Hematopoietic multipotent progenitor cell (in vitro differentiated cells): ENCODE measurements at regions not wholly inside any gene's neighbourhood (a gene's known extent, or its start where the extent isn't known, plus 50 kb on each side); places are given as distances from the start of the nearest gene placed in this dataset.
"Not testable (repeated sequence)": the region's sequence is repeated elsewhere in the genome, so short reads cannot be mapped to it uniquely, and the experiment has no call there.

Source experiments
- DNase-seq, 3 donors: peaks; one replicate each; pipeline ENCODE4 v3.0.0-alpha.2; 2011 to 2015; ENCODE audit warnings: low read depth in 2 of 3, low spot score in 2 of 3

GRCh38 chr3:21966457-21966856 lies 215.4 kb upstream of the ZNF385D start:
- not testable (repeated sequence) for DNase-seq

GRCh38 chr3:21979706-21980105 lies 228.7 kb upstream of the ZNF385D start:
- DNase-seq: no peak

GRCh38 chr3:21989341-21990042 lies 238.5 kb upstream of the ZNF385D start:
- no peak for DNase-seq

- DNase-seq: no peak
These were observed 240.1 kb upstream of the ZNF385D start for GRCh38 chr3:21991061-21991460.

GRCh38 chr3:21995079-21995607 lies 244.1 kb upstream of the ZNF385D start:
- DNase-seq: no peak

DNA sequence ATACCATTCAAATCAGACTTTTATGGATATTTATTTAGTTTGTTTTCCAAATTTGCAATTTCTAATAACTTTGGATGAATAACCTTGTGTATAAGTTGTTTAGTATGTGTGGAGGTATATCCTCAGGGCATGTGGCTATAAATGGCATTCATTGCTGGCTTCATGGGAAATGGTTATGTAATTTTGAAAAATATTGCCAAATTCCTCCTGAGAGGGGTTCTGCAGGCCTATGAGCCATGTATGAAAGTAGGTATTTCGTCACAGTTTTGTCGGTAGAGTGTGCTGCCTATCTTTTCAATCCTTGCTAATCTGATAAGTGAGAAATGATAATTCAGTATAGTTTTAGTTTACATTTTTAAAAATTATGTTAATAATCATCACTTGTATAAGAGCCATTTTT lies 256.4 kb upstream of the ZNF385D start:
- no peak for DNase-seq

DNA sequence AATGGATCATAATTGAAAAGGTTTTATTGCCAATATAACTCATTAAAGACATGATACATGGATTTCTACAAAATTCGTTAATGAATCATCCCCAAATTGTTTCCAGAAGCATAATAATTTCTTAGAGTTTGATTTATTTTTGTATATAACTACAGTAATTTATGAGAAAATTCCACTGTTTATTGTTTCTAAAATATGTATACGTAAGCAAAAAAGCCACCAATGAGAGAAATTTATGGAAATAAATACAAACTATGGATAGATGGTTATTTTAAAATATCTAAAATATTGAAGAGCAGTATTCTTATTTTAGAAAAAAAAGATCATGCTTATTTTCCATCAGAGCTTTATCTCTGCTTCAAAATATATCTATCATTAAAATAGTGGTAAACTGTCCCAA lies 260.0 kb upstream of the ZNF385D start:
- no peak for DNase-seq

DNA sequence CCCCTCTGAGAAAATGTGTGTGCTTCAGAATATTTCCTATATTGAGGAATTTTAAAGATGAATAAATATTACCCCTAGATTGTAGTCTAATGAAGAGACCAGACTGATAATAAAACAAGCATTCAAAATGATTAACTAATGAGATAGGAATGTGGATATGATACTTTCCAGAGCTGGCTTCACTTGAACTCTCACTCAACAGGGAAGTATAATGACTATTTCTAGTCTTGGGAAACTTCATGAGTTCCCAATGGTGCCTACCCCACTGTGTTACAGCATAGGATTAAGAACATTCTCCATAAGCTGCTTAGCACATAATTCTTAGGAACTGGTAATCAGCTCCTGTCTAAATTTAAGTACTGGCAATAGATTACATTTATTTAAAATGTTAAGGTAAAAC lies 261.5 kb upstream of the ZNF385D start:
- no peak for DNase-seq

DNA sequence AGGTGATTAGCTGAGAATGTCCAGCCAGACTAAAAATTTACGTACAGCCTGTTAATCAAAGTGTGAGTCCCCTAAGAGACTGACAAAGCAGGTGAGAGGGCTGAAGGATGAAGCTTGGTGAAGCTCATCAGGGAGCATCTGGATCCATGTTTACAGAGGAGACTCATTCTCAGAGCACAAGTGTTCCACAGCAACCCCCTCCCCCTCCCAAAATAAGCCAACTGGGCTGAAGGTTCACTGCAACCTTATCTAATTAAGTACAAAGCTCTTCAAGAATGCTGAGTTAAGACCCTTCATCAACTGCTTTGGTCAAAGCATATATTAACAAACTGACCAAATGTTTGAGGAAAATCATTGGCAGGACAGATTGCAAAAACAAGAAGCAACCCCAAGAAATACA lies 262.6 kb upstream of the ZNF385D start:
- no peak for DNase-seq

DNA sequence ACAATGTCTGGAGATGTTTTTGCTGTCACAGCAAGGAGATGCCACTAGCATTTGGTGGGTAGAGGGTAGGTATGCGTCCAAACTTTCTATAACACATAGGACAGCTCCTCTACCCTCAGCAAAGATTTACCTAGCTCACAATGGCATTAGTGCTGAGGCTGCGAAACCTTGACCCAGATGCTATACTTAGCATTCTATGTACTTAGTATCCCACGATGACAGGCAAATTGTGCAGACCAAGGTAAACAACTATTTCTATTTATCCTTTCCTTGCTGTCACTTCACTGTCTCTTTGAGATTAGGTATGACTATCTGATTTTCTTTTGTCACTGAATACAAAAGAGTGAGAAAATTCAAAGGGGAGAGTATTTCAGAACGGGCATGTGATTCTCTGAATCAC lies 265.2 kb upstream of the ZNF385D start:
- no peak for DNase-seq

- DNase-seq: not testable (repeated sequence)
These were observed 273.6 kb upstream of the ZNF385D start for GRCh38 chr3:22024638-22025037.

- no peak for DNase-seq
These were observed 278.5 kb upstream of the ZNF385D start for GRCh38 chr3:22029480-22029879.

- no peak for DNase-seq
These were observed 288.2 kb upstream of the ZNF385D start for GRCh38 chr3:22039161-22039560.

- no peak for DNase-seq
These were observed 289.1 kb upstream of the ZNF385D start for GRCh38 chr3:22040150-22040549.

DNA sequence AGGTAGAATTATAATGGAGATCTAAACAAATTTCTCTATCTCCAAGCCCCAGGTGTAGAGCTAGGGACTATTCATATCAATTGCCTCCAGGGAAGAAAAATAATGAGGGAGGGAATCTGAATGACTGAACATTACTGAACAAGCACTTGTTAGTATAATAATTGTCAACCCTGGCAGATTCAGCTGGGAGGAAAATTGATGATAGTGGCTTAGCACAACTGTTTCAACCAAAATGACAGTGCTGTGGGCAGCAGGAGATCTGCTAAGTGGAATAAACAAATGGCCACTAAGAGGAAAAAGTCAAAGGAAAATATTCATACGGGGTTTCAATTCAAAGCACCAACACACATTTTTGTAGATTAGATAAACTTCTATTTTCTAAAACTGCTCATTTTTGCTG lies 294.9 kb upstream of the ZNF385D start:
- DNase-seq: no peak

- DNase-seq: no peak
These were observed 312.5 kb upstream of the ZNF385D start for GRCh38 chr3:22063500-22063899.

DNA sequence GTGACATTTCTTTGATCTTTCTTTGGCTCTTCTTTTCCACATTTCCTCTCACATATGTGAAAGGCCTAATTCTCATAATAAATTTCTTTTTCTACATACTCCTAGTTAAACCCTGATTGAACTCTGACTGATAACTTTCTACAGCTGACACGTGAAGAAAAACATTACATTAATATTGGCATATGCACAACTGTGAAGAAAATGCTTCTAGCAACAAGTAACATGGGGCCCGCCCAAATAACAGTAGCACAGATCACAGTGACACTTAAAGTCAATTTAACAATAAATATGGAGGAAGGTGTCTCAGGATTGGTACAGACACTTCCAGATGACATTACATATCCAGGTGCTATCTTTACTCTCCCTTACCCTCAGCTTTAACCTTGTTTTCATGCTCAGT lies 317.6 kb upstream of the ZNF385D start:
- no peak for DNase-seq

GRCh38 chr3:22088204-22088603 lies 337.2 kb upstream of the ZNF385D start:
- DNase-seq: no peak

DNA sequence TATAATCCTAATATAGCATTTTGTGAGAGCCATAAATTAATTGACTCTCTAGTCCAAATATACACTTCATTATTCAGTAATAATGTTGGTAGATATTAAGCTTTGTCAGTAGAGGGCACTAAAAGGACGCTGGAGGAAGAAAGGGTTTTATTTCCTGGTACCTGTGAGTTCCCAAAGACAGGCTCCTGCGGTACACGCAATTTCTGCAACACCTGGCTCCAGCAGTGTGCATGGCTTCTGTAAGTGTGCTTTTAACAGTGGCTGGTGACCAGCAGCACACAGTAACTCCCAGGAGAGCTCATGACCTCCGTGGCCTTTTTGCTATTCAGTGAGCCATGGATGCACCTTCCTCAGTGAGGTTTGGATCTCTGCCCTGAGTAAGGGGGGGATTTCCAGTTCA lies 338.3 kb upstream of the ZNF385D start:
- DNase-seq: peak in 2 of 3 donors; percentile 35 to 52

DNA sequence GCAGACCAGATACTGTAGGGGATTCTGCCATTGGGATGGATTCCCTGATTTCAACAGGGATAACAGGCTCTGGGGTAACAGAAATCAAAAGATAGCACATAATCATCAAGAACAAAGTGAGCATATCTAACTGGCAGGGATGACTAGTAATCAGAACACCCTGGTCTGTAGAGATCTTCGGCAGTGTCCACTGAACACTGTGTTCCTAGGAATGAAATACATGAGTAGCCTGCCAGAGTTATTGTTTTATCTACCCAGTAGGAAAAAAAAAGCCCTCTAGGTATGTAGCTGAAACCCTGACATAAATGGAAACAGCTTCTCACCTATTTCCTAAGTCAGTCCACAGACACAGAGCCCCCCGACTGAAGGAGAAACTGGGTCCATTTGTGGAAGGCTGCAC lies 340.3 kb upstream of the ZNF385D start:
- DNase-seq: no peak

- DNase-seq: peak in 1 of 3 donors; percentile 50
These were observed 347.0 kb upstream of the ZNF385D start for GRCh38 chr3:22098021-22098420.

- no peak for DNase-seq
These were observed 350.3 kb upstream of the ZNF385D start for GRCh38 chr3:22101351-22101750.

DNA sequence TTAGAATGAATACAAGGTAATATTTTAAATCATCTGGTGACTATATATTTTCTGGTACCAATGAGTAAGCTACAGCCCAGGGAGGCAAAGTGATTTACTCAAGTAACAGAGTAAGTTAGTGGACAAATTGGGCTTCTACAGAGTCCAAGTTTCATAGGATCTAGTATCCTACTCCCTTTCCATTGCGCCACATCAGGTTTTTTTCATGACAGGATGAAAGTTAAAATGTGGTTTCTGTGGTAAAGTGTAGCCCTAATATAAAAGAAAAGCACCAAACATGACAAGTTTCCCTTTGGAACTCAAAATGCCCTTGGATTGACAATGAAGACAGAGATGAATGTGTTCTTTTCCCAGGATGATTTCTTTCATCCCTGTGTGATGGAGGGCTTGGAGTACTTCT lies 350.8 kb upstream of the ZNF385D start:
- no peak for DNase-seq
